NOMO-1 treated with dmso at 0.1 percent for 144 hours (cell line): ENCODE measurements at regions not wholly inside any gene's neighbourhood (a gene's known extent, or its start where the extent isn't known, plus 50 kb on each side); places are given as distances from the start of the nearest gene placed in this dataset.

Experiments used
- DNase-seq: peaks from one replicate; lab custom pipeline; 2025; ENCODE audit not compliant: unreplicated experiment; lab: John Stamatoyannopoulos, UW

DNA sequence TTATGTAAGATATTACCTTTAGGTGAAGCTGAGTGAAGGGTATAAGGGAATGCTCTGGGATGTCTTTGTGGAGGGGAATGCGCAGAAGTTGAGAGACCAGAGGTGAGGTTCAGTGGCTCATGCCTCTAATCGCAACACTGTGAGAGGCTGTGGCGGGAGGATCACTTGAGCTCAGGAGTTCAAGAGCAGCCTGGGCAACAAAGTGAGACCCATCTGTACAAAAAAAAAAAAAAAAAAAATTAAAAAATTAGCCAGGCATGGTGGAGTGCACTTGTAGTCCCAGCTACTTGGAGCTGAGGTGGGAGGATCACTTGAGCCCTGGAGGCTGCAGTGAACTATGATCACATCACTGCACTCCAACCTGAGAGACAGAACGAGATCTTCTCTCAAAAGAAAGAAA is 57.3 kb upstream of the SP3 start:
- DNase-seq, result no peak

- DNase-seq, result peak; percentile 12
Measured at GRCh38 chr2:174020926-174021662, 55.9 kb upstream of the SP3 start.

DNA sequence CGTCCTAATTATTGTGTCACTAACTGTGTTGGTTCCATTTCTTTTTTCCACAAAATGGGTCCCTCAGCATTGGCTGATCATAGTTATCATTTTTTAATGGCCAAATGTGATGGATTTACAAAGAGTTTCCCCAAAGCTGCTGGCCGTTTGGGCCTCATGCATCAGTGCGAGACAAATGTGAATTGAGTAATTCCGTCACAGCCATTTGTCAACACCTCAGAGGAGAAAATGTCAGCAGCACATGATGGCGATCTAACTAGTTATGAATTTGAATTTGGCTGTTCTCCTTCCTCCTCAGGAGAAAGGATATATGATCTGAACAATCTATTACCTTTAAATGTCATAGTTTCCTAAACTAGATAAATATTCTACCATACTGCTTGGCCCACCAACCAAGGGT is 54.9 kb upstream of the SP3 start:
- DNase-seq, result no peak

- no peak for DNase-seq
Measured at GRCh38 chr2:174016447-174016846, 51.3 kb upstream of the SP3 start.

DNA sequence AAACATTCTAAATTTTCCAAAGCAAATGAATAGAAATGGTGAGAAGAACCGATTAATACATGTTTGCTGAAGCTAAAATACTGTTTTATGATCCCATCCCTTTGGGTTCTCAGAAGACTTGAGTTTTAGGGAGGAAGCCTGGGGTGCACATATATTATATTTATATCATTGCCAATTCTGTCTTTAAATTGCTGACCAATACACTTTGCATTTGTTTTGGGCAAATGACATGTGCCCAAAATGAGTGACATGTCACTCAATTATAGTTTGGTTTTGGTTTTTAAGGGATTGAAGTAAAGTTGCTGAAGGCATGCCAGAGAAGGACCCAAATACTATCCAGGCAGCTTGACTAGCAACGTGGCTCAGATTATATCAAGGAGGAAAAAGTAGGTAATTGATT is 50.3 kb upstream of the SP3 start:
- DNase-seq, result no peak
